GM23248 (cell line): ENCODE measurements at regions not wholly inside any gene's neighbourhood (a gene's known extent, or its start where the extent isn't known, plus 50 kb on each side); places are given as distances from the start of the nearest gene placed in this dataset.

Source experiments
- DNase-seq: peaks from one replicate; pipeline ENCODE4 v3.0.0-alpha.2; 2015
- H2AFZ ChIP-seq: fragments of 200-600 bp; sonication (generic); 2 replicates; pipeline ENCODE4 v1.6.1; 2016; ENCODE audit warnings: antibody characterized with exemption
- H3F3A ChIP-seq: fragments of 200-600 bp; sonication (generic); 2 replicates; pipeline ENCODE4 v1.6.1; 2016; ENCODE audit warnings: mild to moderate bottlenecking, antibody characterized with exemption, mixed run types; ENCODE audit not compliant: insufficient read depth
- H3K27ac ChIP-seq: fragments of 200-600 bp; sonication (generic); 2 replicates; pipeline ENCODE4 v1.5.1; 2016; ENCODE audit warnings: mild to moderate bottlenecking
- H3K27me3 ChIP-seq: fragments of 200-600 bp; sonication (generic); replicated peaks from 2 replicates; pipeline ENCODE4 v1.6.1; 2016; ENCODE audit warnings: mild to moderate bottlenecking; ENCODE audit not compliant: insufficient read depth
- H3K36me3 ChIP-seq: fragments of 200-600 bp; sonication (generic); 2 replicates; pipeline ENCODE4 v1.6.1; 2016; ENCODE audit warnings: low read depth, mild to moderate bottlenecking
- H3K4me1 ChIP-seq: fragments of 200-600 bp; sonication (generic); 2 replicates; pipeline ENCODE4 v1.6.1; 2016; ENCODE audit warnings: mild to moderate bottlenecking; ENCODE audit not compliant: insufficient read depth
- H3K4me2 ChIP-seq: fragments of 200-600 bp; sonication (generic); one replicate; pipeline ENCODE4 v1.6.1; 2016; ENCODE audit warnings: mild to moderate bottlenecking; ENCODE audit not compliant: unreplicated experiment
- H3K4me3 ChIP-seq: fragments of 200-600 bp; sonication (generic); 2 replicates; pipeline ENCODE4 v1.5.1; 2016; ENCODE audit warnings: mild to moderate bottlenecking
- H3K79me2 ChIP-seq: fragments of 200-600 bp; sonication (generic); 2 replicates; pipeline ENCODE4 v1.6.1; 2016; ENCODE audit warnings: mild to moderate bottlenecking; ENCODE audit not compliant: insufficient read depth
- H3K9ac ChIP-seq: fragments of 200-600 bp; sonication (generic); 2 replicates; pipeline ENCODE4 v1.6.1; 2016; ENCODE audit warnings: mild to moderate bottlenecking
- H3K9me2 ChIP-seq: fragments of 200-600 bp; sonication (generic); 2 replicates; pipeline ENCODE4 v1.6.1; 2016; ENCODE audit warnings: mixed run types, mild to moderate bottlenecking, moderate library complexity; ENCODE audit not compliant: insufficient read depth
- H3K9me3 ChIP-seq: fragments of 200-600 bp; sonication (generic); one replicate; pipeline ENCODE4 v1.6.1; 2017; ENCODE audit warnings: low read depth
- H4K20me1 ChIP-seq: fragments of 200-600 bp; sonication (generic); 2 replicates; pipeline ENCODE4 v1.6.0; 2016; ENCODE audit not compliant: insufficient read depth
- EZH2 ChIP-seq: fragments of 200-600 bp; sonication (generic); IDR thresholded peaks from 2 replicates; pipeline ENCODE4 v1.6.1; 2018; ENCODE audit warnings: antibody characterized with exemption, mild to moderate bottlenecking; ENCODE audit not compliant: insufficient read depth, poor library complexity, severe bottlenecking
- EZH2phosphoT487 ChIP-seq: fragments of 200-600 bp; sonication (generic); IDR thresholded peaks from 2 replicates; pipeline ENCODE4 v1.6.1; 2018; ENCODE audit warnings: antibody characterized with exemption, moderate library complexity, mild to moderate bottlenecking, low read depth; ENCODE audit not compliant: insufficient read depth
- WGBS, 2 experiments: methylation state at CpG; one replicate each; pipeline ENCODE4 v1.1.6; 2015 to 2017; ENCODE audit warnings: low lambda C conversion rate in 2 of 2, low coverage in 1 of 2; ENCODE audit errors: missing lambda C conversion rate in 2 of 2; 5-methylcytosine and 5-hydroxymethylcytosine counted together
- in situ Hi-C: fragments of 300-500 bp; cut with MboI; formaldehyde crosslinking; loops from 2 replicates; pipeline ENCODE4 v1.15.0; 2020

DNA sequence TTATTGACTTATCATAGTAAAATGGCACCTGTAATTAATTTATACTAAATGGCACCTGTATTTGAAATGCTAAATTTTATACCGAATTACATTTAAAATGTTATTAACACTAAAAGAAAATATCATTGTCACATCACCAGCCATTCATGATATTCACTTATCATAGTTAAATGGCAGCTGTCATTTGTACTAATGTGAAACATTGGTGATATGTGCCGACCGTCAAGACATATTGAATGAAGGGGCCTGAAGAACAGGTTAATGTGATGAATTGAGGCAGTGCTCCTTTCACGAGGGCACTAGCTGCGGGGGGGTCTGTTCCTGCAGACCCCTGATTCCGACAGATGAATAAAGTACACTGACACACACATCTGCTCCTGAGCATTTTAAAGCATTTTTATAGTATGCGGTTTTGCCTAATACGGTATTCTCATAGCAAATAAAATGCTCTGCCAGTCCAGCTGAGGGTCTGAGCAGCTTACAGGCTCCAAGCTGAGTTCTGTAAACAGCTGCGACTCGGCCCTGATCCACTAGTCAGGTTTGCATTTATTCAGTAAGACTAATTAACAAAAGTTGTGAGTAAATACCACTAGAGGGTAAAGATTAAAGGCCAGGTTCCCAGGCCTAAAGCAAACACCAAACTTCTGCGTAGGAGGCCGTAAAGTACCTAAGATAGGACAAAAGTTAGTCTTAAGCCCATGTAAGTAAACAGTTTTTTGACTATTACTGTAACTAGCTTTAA lies 593.4 kb upstream of the NETO1 start:
- no peak overlapping the region for H3K9ac ChIP-seq
- no peak overlapping the region for H3K4me3 ChIP-seq
- no peaks in the 10 kb centered on the region for H4K20me1 ChIP-seq
- no peaks in the 10 kb centered on the region for H3K27me3 ChIP-seq
- 0 out of 2 replicates have a peak overlapping the region, but pooled peaks have one; percentile 11 for H3K27ac ChIP-seq
- peaks cover 19% of the 10 kb centered on the region for H3K4me1 ChIP-seq
- TF ChIP-seq EZH2 (no peak), EZH2phosphoT487 (no peak)
- no peak for DNase-seq
- H3K9me2 ChIP-seq: no peaks in the 10 kb centered on the region
- 41 to 46% methylated on average over 12 of the region's 12 CpGs for WGBS, 2 experiments
- no peaks in the 10 kb centered on the region for H3K36me3 ChIP-seq
- no peaks in the 10 kb centered on the region for H3K9me3 ChIP-seq
- in situ Hi-C loops: no loop called here
- peaks cover 11% of the 10 kb centered on the region; the same call in 1 of the 2 replicates for H3F3A ChIP-seq
- H3K79me2 ChIP-seq: no peaks in the 10 kb centered on the region
- no peak overlapping the region for H3K4me2 ChIP-seq
- H2AFZ ChIP-seq: no peak overlapping the region

DNA sequence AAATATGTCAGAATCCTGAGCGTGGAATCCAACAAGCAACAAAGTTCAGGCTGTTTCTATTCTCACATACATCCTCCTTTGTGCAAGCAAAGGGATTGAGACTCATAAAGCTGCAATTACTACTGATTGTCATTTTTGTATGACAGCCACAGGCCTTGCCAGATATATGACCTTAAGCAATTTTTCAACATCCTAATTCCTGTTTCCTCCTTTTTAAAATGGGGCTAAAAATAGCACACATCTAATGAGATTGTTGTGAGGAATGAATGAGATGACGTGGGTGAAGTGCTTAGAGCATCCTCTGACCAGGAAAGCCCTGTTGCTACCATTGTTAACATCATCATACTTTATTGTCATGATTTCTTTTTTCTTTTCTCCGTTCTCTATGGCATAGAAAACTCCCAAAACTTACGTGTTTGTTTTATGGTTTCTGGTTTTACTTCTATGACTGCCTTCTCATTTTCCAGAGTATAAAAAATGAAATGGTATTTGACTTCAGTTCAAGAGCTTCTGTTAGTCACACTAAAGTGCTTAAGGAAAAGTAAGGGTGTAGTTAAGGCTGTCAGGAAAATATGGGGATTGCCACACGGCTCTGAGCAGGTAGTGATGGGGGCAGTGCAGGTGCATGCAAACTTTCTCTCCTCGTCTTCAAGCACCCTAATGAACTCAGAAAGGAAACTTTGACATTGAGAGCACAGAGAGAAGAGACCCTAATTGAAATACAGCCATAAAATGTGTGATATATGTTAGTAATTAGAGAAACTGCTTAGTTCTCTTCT lies 590.6 kb upstream of the NETO1 start:
- no peak overlapping the region for H3K4me3 ChIP-seq
- H3K9me3 ChIP-seq: no peaks in the 10 kb centered on the region
- no peaks in the 10 kb centered on the region for H3K9me2 ChIP-seq
- DNase-seq: peak; percentile 38
- no peaks in the 10 kb centered on the region for H4K20me1 ChIP-seq
- 19 to 26% methylated on average over 6 of the region's 6 CpGs for WGBS, 2 experiments
- no peak for TF ChIP-seq EZH2phosphoT487
- no peak for TF ChIP-seq EZH2
- in situ Hi-C loops: no loop called here
- H3K27me3 ChIP-seq: no peaks in the 10 kb centered on the region
- no peak overlapping the region for H3K4me2 ChIP-seq
- H3K9ac ChIP-seq: no peak overlapping the region
- H3F3A ChIP-seq: peaks cover 11% of the 10 kb centered on the region; the same call in 1 of the 2 replicates
- no peaks in the 10 kb centered on the region for H3K36me3 ChIP-seq
- no peaks in the 10 kb centered on the region for H3K79me2 ChIP-seq
- no peak overlapping the region for H3K27ac ChIP-seq
- peaks cover 19% of the 10 kb centered on the region for H3K4me1 ChIP-seq
- H2AFZ ChIP-seq: no peak overlapping the region

DNA sequence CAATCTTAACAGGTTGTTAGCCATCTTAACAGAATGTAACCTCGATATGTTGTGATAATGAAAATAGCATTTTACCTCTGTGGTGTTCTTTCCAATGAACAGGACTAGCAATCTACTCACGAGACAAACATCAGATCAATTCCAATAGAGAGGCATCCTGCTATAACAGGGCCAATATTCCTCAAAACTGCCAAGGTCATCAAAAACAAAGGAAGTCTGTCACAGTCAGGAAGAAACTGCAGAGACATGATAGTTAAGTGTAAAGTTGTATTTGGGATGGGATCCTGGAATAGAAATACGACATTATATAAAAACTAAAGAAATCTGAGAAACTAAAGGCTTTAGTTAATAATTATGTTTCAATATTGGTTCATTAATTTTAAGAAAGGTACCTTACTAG lies 588.9 kb upstream of the NETO1 start:
- 46 to 50% methylated on average over 3 of the region's 3 CpGs for WGBS, 2 experiments
- Histone ChIP-seq H3K36me3 (no peaks in the 10 kb centered on the region), H3K4me2 (no peak overlapping the region), H3K27me3 (no peaks in the 10 kb centered on the region), H3K27ac (no peak overlapping the region), H4K20me1 (no peaks in the 10 kb centered on the region), H2AFZ (no peak overlapping the region), H3K4me3 (no peak overlapping the region), H3K9ac (no peak overlapping the region), H3K9me3 (no peaks in the 10 kb centered on the region), H3K79me2 (no peaks in the 10 kb centered on the region), H3K4me1 (peaks cover 10% of the 10 kb centered on the region), H3K9me2 (no peaks in the 10 kb centered on the region), H3F3A (peaks cover 6% of the 10 kb centered on the region; the same call in 1 of the 2 replicates)
- in situ Hi-C loops: no loop called here
- no peak for TF ChIP-seq EZH2phosphoT487
- TF ChIP-seq EZH2: no peak
- DNase-seq: no peak

DNA sequence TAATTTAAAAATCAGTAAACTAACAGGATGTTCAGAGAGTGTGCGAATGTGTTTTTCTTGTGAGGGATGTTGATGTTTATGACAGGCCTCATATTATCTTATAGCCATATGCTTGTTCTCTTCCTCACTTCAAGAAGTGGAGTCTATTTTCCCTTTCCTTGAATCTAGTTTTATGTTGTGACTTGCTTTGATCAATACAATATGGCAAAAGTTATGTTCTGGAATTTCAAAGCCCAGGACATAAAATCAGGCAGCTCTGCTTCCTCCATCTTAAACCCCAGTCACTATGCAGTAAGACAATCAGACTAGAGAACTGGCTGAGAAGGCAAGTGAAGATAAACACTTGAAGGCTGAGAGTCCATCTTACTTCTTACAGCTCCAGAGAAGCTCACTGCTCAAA lies 585.1 kb upstream of the NETO1 start:
- in situ Hi-C loops: no loop called here
- Histone ChIP-seq H3K27me3 (no peaks in the 10 kb centered on the region), H3K4me2 (no peak overlapping the region), H3K9me2 (no peaks in the 10 kb centered on the region), H3K79me2 (no peaks in the 10 kb centered on the region), H3K36me3 (no peaks in the 10 kb centered on the region), H4K20me1 (no peaks in the 10 kb centered on the region), H3K9ac (no peak overlapping the region), H3K4me3 (no peak overlapping the region), H2AFZ (no peak overlapping the region), H3K27ac (no peak overlapping the region), H3K4me1 (peaks cover 1% of the 10 kb centered on the region; the same call in 1 of the 2 replicates), H3K9me3 (no peaks in the 10 kb centered on the region), H3F3A (no peaks in the 10 kb centered on the region)
- DNase-seq: no peak
- no peak for TF ChIP-seq EZH2phosphoT487
- 60 to 70% methylated on average over 1 of the region's 1 CpG for WGBS, 2 experiments
